HG03342 (cell line): ENCODE measurements at regions not wholly inside any gene's neighbourhood (a gene's known extent, or its start where the extent isn't known, plus 50 kb on each side); places are given as distances from the start of the nearest gene placed in this dataset.
A peak's percentile ranks its signal among the peaks of the same experiment; 100 is the strongest.
"Not testable (repeated sequence)": the region's sequence is repeated elsewhere in the genome, so short reads cannot be mapped to it uniquely, and the experiment has no call there.

ENCODE experiments used
- ATAC-seq: cut with Tn5 transposase; IDR thresholded peaks from one replicate; pipeline ENCODE4 v1.9.1; 2021; ENCODE audit warnings: mild to moderate bottlenecking, moderate library complexity; ENCODE audit not compliant: unreplicated experiment

DNA sequence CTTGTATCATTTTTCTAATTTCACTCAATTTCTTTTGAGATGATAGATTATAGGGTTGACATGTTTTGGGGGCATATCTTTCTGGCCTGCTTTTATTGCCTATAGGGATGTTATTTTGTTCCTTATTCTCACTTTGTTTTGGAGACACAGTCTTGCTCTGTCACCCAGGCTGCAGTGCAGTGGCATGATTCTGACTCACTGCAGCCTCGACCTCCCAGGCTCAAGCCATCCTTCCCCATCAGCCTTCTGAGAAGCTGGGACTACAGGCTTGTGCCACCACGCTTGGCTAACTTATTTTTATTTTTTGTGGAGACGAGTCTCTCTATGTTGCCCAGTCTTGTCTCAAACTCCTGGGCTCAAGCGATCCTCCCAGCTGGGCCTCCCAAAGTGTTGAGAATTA lies 72.8 kb upstream of the FAN1 start:
- no peak for ATAC-seq

DNA sequence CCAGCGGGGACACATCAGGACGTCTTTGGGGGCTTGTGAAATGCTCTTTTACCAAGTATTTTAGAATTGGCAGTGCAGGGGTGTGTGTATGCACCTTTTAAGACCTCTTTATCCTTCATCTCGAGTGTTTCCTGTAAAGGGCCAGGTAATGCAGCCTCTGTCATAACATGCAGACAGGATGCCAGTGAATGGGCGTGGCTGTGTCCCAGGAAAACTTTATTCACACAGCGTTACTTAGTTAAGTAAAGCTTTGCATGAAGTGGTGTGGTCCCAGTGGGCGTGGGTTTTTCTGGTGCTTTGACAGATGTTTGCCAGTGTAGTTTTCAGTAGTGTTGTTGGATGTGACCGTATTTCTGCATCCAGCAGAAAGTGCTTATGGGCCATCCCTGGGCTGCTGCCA lies 70.3 kb upstream of the FAN1 start:
- ATAC-seq = not testable (repeated sequence)

GRCh38 chr15:30841639-30842038 lies 62.1 kb upstream of the FAN1 start:
- not testable (repeated sequence) for ATAC-seq

DNA sequence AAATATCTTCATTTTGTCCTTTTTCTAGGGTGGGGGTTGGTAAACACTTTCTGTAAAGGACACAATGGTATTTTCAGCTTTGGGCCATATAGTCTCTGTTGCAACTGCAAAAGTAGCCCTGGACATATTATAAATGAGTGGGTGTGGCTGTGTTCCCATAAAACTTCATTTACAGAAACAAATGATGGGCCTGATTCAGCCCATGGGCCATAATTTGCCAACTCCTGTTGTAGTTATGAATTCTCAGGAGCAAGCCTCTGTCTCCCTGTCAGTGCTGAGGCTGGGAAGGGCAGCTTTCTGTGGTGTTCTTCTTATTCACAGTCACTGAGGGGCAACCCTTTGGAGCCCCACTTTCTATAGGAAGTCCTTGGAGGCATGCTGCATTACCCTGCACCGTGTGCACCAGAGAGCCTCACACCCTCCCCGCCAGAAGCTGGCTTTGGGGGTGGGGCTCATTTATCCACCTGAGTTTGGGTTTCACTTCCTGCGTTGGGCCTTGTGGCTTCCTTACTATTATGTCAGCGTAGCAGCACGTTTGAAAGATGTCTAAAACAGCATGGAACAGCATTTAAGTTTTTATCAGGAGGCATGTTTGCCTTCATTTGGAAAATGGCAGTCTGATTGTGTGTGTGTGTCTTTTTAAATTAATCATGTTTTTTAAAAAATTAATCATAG lies 60.8 kb upstream of the FAN1 start:
- ATAC-seq = peak; percentile 81

GRCh38 chr15:30845536-30845935 lies 58.2 kb upstream of the FAN1 start:
- ATAC-seq = not testable (repeated sequence)
